Gastroesophageal sphincter (tissue), 3 donors: ENCODE measurements at regions not wholly inside any gene's neighbourhood (a gene's known extent, or its start where the extent isn't known, plus 50 kb on each side); places are given as distances from the start of the nearest gene placed in this dataset.

Source experiments
- CTCF ChIP-seq, 4 experiments: fragments of 200-600 bp in 2 of 4; fragments of 450-650 bp in 2 of 4; sonication (generic) in 1 of 4; IDR thresholded peaks; one replicate each; pipeline ENCODE4 v1.5.1; 2017 to 2019; ENCODE audit warnings: antibody characterized with exemption in 4 of 4, mild to moderate bottlenecking in 2 of 4, moderate library complexity in 2 of 4
- EP300 ChIP-seq: sonication (generic); formaldehyde crosslinking; IDR thresholded peaks from one replicate; pipeline ENCODE4 v1.6.1; 2017; ENCODE audit warnings: antibody characterized with exemption, mild to moderate bottlenecking
- POLR2A ChIP-seq, 2 donors: fragments of 450-650 bp; IDR thresholded peaks; one replicate each; pipeline ENCODE4 v1.6.1; 2017; ENCODE audit warnings: antibody characterized with exemption in 2 of 2, mild to moderate bottlenecking in 2 of 2, moderate library complexity in 1 of 2
- POLR2AphosphoS5 ChIP-seq: sonication (generic); formaldehyde crosslinking; IDR thresholded peaks from one replicate; pipeline ENCODE4 v1.6.1; 2017; ENCODE audit warnings: antibody characterized with exemption

GRCh38 chr15:39260391-39260790, 320.5 kb upstream of the THBS1 start:
- TF ChIP-seq CTCF (IDR thresholded peaks at IDR 0.05), result no peak
- TF ChIP-seq EP300, result no peak
- TF ChIP-seq POLR2A (IDR thresholded peaks at IDR 0.05), result no peak
- no peak for TF ChIP-seq POLR2AphosphoS5
